ENCODE measurements at regions not wholly inside any gene's neighbourhood (a gene's known extent, or its start where the extent isn't known, plus 50 kb on each side); places are given as distances from the start of the nearest gene placed in this dataset.

DNA sequence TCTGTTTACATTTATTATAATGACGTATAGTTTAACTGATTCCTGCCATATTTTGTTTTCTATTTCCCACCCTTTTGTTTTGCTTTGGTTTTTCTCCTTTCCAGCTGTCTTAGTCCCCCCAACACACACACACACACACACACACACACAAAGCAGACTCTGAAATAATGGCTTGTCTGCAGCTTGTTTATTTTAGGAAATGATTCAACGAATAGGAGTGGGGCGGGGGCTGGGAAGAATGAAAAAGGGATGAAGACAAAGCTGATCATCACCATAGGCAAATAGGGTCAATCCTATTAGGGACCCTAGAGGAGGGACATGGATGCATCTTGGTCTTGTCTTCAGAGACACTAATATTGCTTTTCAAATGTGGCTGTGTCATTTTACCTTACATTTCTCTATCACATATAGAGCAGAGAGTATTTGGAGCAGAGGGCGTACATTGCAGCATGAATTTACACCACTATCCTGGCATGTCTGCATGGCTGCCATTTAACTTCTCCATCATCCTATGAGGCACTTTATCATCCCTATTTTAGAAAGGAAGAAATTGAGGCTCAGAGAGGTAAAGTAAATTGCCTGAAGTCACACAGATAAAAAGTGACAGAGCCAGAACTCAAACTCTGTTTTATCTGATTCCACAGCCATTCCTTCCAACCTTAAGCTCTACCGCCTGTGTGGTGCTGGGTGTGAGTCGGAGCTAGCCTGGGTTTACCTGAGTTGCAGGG lies 147.2 kb upstream of the TPM1 start:
- no peaks in the 10 kb centered on the region for H3K27me3 ChIP-seq (ENCODE audit: control insufficient read depth, extremely low read depth, insufficient read depth, low read length)
- no peaks in the 10 kb centered on the region for H3K9me3 ChIP-seq (ENCODE audit: control insufficient read depth, low read depth, low read length)
- H4K20me1 ChIP-seq (ENCODE audit: control insufficient read depth, extremely low read depth, insufficient read depth, low read length) = no peaks in the 10 kb centered on the region
- H3K4me1 ChIP-seq (ENCODE audit: control insufficient read depth, extremely low read depth, insufficient read depth, low read length) = peaks cover 34% of the 10 kb centered on the region
- no peaks in the 10 kb centered on the region for H3K79me2 ChIP-seq (ENCODE audit: control insufficient read depth, insufficient read depth, low read length)
- peak overlapping the region; percentile 96 for H3K9ac ChIP-seq (ENCODE audit: control insufficient read depth, extremely low read depth, insufficient read depth, low read length)
- H3K4me2 ChIP-seq (ENCODE audit: control insufficient read depth, extremely low read depth, insufficient read depth, low read depth, low read length) = peak overlapping the region; percentile 90
- no peaks in the 10 kb centered on the region for H3K36me3 ChIP-seq (ENCODE audit: control insufficient read depth in 2 of 2, extremely low read depth in 1 of 2, insufficient read depth in 2 of 2, low read length in 2 of 2)
- peak overlapping the region; percentile 77 for H2AFZ ChIP-seq (ENCODE audit: control insufficient read depth, low read length)
- TF ChIP-seq EZH2 (IDR thresholded peaks at IDR 0.05; ENCODE audit: low read length) = no peak
- TF ChIP-seq, protein P1, sequence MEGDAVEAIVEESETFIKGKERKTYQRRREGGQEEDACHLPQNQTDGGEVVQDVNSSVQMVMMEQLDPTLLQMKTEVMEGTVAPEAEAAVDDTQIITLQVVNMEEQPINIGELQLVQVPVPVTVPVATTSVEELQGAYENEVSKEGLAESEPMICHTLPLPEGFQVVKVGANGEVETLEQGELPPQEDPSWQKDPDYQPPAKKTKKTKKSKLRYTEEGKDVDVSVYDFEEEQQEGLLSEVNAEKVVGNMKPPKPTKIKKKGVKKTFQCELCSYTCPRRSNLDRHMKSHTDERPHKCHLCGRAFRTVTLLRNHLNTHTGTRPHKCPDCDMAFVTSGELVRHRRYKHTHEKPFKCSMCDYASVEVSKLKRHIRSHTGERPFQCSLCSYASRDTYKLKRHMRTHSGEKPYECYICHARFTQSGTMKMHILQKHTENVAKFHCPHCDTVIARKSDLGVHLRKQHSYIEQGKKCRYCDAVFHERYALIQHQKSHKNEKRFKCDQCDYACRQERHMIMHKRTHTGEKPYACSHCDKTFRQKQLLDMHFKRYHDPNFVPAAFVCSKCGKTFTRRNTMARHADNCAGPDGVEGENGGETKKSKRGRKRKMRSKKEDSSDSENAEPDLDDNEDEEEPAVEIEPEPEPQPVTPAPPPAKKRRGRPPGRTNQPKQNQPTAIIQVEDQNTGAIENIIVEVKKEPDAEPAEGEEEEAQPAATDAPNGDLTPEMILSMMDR (optimal IDR thresholded peaks at IDR 0.05 in 1 of 3, IDR thresholded peaks at IDR 0.05 in 1 of 3, conservative IDR thresholded peaks at IDR 0.05 in 1 of 3; ENCODE audit: extremely low read depth in 1 of 3, insufficient read depth in 2 of 3, low read length in 3 of 3) = no peak
- H3K4me3 ChIP-seq (ENCODE audit: control insufficient read depth in 2 of 3, extremely low read depth in 1 of 3, insufficient read depth in 2 of 3, low read depth in 1 of 3, low read length in 3 of 3) = peak overlapping the region in 1 of 3 experiments; percentile 5
- DNase-seq (ENCODE audit: low read depth, low spot score) = no peak
- H3K27ac ChIP-seq (ENCODE audit: control insufficient read depth, insufficient read depth, low read length) = peak overlapping the region; percentile 100
- FAIRE-seq = no peak
- dilution Hi-C loops (cut with MboI; ENCODE audit: extremely low pct_ligation_motif_present, low sequenced_read_pairs) = no loop called here
- no peaks in the 10 kb centered on the region for H3K9me1 ChIP-seq (ENCODE audit: control insufficient read depth, extremely low read depth, insufficient read depth, low read length)

DNA sequence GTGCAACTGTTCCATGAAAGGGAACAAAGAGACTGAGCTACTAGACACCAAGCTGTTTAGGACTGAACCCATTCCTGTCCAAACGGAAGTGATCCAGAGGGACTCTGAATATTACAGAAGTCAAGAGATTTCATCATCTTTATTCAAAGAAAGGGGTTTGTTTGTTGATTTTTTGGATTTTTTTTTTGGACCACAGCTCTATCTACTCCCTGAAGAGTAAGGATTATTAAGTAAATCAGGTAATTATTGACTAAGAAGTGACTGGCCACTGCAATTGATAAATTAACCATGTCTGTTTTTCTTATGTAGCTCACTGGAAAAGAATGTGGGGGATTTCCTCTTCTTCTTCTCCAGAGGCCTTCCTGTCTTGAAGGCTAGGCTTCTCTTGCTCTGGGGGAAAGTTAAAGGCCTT lies 146.6 kb upstream of the TPM1 start:
- FAIRE-seq = no peak
- Histone ChIP-seq H3K36me3 (ENCODE audit: control insufficient read depth in 2 of 2, extremely low read depth in 1 of 2, insufficient read depth in 2 of 2, low read length in 2 of 2) (no peaks in the 10 kb centered on the region), H3K4me2 (ENCODE audit: control insufficient read depth, extremely low read depth, insufficient read depth, low read depth, low read length) (peak overlapping the region; percentile 90), H3K27me3 (ENCODE audit: control insufficient read depth, extremely low read depth, insufficient read depth, low read length) (no peaks in the 10 kb centered on the region), H3K4me1 (ENCODE audit: control insufficient read depth, extremely low read depth, insufficient read depth, low read length) (peaks cover 34% of the 10 kb centered on the region), H4K20me1 (ENCODE audit: control insufficient read depth, extremely low read depth, insufficient read depth, low read length) (no peaks in the 10 kb centered on the region), H3K27ac (ENCODE audit: control insufficient read depth, insufficient read depth, low read length) (peak overlapping the region; percentile 100), H3K4me3 (ENCODE audit: control insufficient read depth in 2 of 3, extremely low read depth in 1 of 3, insufficient read depth in 2 of 3, low read depth in 1 of 3, low read length in 3 of 3) (peak overlapping the region in 2 of 3 experiments; percentile 45 to 53), H3K79me2 (ENCODE audit: control insufficient read depth, insufficient read depth, low read length) (no peaks in the 10 kb centered on the region), H2AFZ (ENCODE audit: control insufficient read depth, low read length) (peak overlapping the region; percentile 77), H3K9me3 (ENCODE audit: control insufficient read depth, low read depth, low read length) (no peaks in the 10 kb centered on the region), H3K9ac (ENCODE audit: control insufficient read depth, extremely low read depth, insufficient read depth, low read length) (peak overlapping the region; percentile 96), H3K9me1 (ENCODE audit: control insufficient read depth, extremely low read depth, insufficient read depth, low read length) (no peaks in the 10 kb centered on the region)
- TF ChIP-seq, protein P1 (optimal IDR thresholded peaks at IDR 0.05 in 1 of 3, IDR thresholded peaks at IDR 0.05 in 1 of 3, conservative IDR thresholded peaks at IDR 0.05 in 1 of 3; ENCODE audit: extremely low read depth in 1 of 3, insufficient read depth in 2 of 3, low read length in 3 of 3) = no peak
- no peak for TF ChIP-seq EZH2 (IDR thresholded peaks at IDR 0.05; ENCODE audit: low read length)
- DNase-seq (ENCODE audit: low read depth, low spot score) = peak; percentile 19
- dilution Hi-C loops (cut with MboI; ENCODE audit: extremely low pct_ligation_motif_present, low sequenced_read_pairs) = no loop called here

Measured in keratinocyte (primary cell).